Uterus (tissue), 3 donors: ENCODE measurements at regions not wholly inside any gene's neighbourhood (a gene's known extent, or its start where the extent isn't known, plus 50 kb on each side); places are given as distances from the start of the nearest gene placed in this dataset.

ENCODE experiments used
- DNase-seq, 2 donors: peaks; one replicate each; pipeline ENCODE4 v3.0.0-alpha.2; 2019 to 2020
- H3K27ac ChIP-seq, 2 donors: fragments of 200-600 bp; sonication (generic); 1 replicate in 1 of 2; 2 replicates in 1 of 2; pipeline ENCODE4 v1.5.1; 2016 to 2018
- H3K27me3 ChIP-seq, 2 donors: fragments of 200-600 bp; sonication (generic); one replicate each; pipeline ENCODE4 v1.5.1; 2018 to 2019; ENCODE audit warnings: control low read depth in 1 of 2
- H3K36me3 ChIP-seq, 2 donors: fragments of 200-600 bp; sonication (generic); one replicate each; pipeline ENCODE4 v1.5.1; 2019; ENCODE audit warnings: control low read depth in 1 of 2
- H3K4me1 ChIP-seq, 2 donors: fragments of 200-600 bp; sonication (generic); one replicate each; pipeline ENCODE4 v1.5.1; 2018 to 2019; ENCODE audit warnings: control low read depth in 1 of 2
- H3K4me3 ChIP-seq, 2 donors: fragments of 200-600 bp; sonication (generic); 1 replicate in 1 of 2; 2 replicates in 1 of 2; pipeline ENCODE4 v1.5.1; 2018 to 2019; ENCODE audit warnings: mild to moderate bottlenecking in 1 of 2
- H3K9me3 ChIP-seq, 2 donors: fragments of 200-600 bp; sonication (generic); one replicate each; pipeline ENCODE4 v1.5.1; 2019; ENCODE audit warnings: control low read depth in 1 of 2
- POLR2A ChIP-seq, 2 donors: fragments of 450-650 bp; IDR thresholded peaks; one replicate each; pipeline ENCODE4 v1.6.1; 2016; ENCODE audit warnings: antibody characterized with exemption in 2 of 2, mild to moderate bottlenecking in 1 of 2, moderate library complexity in 1 of 2
- intact Hi-C: fragments of 100-400 bp; cut with DNase I; formaldehyde crosslinking; loops from one replicate; pipeline ENCODE4 v1.15.1; 2023; ENCODE audit warnings: low total_unique reads
- TF ChIP-seq, protein P1 (sequence below), 4 experiments: fragments of 200-600 bp in 2 of 4; fragments of 450-650 bp in 2 of 4; sonication (generic) in 2 of 4; IDR thresholded peaks; one replicate each; pipeline ENCODE4 v1.5.1; 2016 to 2019; ENCODE audit warnings: antibody characterized with exemption in 4 of 4, mild to moderate bottlenecking in 2 of 4, moderate library complexity in 1 of 4
- donor health status: DM: yes; HTN: yes; CAD: no.

DNA sequence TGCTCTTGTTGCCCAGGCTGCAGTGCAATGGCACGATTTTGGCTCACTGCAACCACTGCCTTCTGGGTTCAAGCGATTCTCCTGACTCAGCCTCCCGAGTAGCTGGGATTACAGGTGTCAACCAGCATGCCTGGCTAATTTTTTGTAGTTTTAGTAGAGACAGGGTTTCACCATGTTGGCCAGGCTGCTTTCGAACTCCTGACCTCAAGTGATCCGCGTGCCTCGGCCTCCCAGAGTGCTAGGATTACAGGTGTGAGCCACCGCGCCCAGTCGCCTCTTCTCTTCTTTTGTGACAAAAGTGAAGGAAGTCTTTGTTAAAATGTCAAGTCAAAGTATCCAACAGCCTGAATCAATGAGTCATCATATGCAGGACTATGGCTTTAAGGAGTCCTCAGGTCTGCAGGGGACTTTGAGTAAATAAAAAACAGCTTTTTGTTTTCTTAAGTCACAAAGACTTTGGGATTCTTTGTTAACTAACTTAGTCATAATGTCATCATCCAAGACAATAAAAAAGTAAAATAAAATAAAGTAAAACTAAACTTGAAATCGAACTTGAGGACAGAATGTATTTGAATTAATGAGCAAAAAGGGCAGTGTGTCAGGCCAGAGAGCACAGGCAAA lies 1153.2 kb downstream of the SUCLG1 start:
- H3K4me3 ChIP-seq: no peak overlapping the region
- intact Hi-C loops: no loop called here
- no peaks in the 10 kb centered on the region for H3K9me3 ChIP-seq
- H3K4me1 ChIP-seq: no peaks in the 10 kb centered on the region
- TF ChIP-seq POLR2A (IDR thresholded peaks at IDR 0.05): no peak
- TF ChIP-seq, protein P1, sequence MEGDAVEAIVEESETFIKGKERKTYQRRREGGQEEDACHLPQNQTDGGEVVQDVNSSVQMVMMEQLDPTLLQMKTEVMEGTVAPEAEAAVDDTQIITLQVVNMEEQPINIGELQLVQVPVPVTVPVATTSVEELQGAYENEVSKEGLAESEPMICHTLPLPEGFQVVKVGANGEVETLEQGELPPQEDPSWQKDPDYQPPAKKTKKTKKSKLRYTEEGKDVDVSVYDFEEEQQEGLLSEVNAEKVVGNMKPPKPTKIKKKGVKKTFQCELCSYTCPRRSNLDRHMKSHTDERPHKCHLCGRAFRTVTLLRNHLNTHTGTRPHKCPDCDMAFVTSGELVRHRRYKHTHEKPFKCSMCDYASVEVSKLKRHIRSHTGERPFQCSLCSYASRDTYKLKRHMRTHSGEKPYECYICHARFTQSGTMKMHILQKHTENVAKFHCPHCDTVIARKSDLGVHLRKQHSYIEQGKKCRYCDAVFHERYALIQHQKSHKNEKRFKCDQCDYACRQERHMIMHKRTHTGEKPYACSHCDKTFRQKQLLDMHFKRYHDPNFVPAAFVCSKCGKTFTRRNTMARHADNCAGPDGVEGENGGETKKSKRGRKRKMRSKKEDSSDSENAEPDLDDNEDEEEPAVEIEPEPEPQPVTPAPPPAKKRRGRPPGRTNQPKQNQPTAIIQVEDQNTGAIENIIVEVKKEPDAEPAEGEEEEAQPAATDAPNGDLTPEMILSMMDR (IDR thresholded peaks at IDR 0.05): no peak
- H3K36me3 ChIP-seq: no peaks in the 10 kb centered on the region
- DNase-seq: no peak
- H3K27me3 ChIP-seq: no peaks in the 10 kb centered on the region
- H3K27ac ChIP-seq: no peak overlapping the region

DNA sequence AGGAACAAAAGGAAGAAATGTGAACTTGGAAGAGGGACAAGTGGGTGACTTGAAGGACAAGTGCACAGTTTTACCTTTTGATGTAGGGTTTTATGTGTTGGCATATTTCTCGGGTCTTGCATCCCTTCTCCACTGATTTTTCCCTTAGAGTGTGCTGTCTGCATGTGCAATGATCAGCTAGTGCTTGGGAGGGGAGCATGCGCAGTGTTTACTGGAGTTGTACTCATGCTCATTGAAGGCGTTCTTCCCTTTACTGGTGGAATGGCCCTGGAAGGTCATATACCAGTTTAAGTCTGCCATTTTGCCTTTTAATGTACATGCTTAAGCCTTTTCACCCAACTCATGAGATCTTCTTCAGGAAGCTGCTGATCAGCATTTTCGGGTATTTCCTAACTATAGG lies 1168.0 kb downstream of the SUCLG1 start:
- TF ChIP-seq POLR2A (IDR thresholded peaks at IDR 0.05): no peak
- TF ChIP-seq, protein P1 (IDR thresholded peaks at IDR 0.05): no peak
- H3K9me3 ChIP-seq: no peaks in the 10 kb centered on the region
- intact Hi-C loops: no loop called here
- no peak overlapping the region for H3K4me3 ChIP-seq
- H3K27ac ChIP-seq: no peak overlapping the region
- no peaks in the 10 kb centered on the region for H3K4me1 ChIP-seq
- H3K27me3 ChIP-seq: no peaks in the 10 kb centered on the region
- DNase-seq: no peak
- no peaks in the 10 kb centered on the region for H3K36me3 ChIP-seq

DNA sequence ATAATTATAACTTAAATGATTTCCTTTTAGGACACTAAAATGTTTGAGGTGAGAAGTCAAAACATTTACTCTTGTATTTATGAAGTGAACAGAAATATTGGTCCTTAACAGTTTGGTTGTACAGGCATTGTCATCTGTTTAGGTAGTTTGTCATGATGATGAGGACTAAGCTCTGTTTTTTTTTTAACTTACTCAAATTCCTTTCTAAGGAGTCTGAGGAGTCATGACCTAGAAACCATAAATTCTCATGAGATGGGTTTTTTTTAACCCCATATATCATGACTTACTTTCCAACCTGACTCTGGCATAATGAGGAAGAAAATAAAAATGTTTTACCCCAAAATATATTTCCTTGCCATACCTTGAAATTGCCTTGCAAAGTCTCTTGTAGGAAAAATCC lies 1176.2 kb downstream of the SUCLG1 start:
- intact Hi-C loops: no loop called here
- H3K9me3 ChIP-seq: no peaks in the 10 kb centered on the region
- no peaks in the 10 kb centered on the region for H3K36me3 ChIP-seq
- no peak overlapping the region for H3K4me3 ChIP-seq
- no peak for DNase-seq
- H3K27me3 ChIP-seq: no peaks in the 10 kb centered on the region
- no peak for TF ChIP-seq POLR2A (IDR thresholded peaks at IDR 0.05)
- no peaks in the 10 kb centered on the region for H3K4me1 ChIP-seq
- H3K27ac ChIP-seq: no peak overlapping the region

DNA sequence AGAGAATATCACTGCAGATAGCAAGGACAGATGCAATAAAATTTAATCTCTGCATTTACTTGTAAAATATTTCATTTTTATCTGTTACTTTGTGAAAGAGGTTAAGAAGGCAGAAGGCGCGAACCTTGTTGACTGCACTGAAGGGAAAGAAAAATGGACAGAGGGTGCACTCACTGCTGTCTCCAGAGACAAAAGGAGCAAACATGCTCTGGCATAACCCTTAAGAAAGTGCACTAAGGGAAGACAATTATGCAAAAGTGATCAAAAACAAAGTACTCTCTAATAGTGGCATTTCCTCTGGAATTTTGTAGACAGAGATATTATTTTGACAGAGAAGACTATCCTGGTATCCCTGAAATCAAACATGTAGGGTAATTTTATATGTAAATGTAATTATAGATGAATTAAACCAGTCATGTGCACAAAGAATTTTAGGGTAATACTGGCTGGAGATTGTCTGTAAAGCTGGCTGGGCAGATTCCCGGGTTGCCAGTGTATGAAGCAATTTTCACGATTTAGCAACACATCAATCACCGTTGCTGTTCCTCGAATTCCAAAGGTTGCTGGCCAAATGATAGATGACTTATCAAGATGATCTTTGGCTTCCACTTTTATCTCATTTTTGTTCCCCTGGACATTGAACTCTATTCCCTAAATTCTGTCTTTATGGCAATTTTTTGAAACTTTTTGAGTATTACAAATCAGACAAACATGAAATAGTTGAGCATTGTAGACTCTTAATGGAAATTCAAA lies 1176.9 kb downstream of the SUCLG1 start:
- H3K4me1 ChIP-seq: no peaks in the 10 kb centered on the region
- H3K36me3 ChIP-seq: no peaks in the 10 kb centered on the region
- H3K9me3 ChIP-seq: no peaks in the 10 kb centered on the region
- intact Hi-C loops: no loop called here
- no peak overlapping the region for H3K27ac ChIP-seq
- no peaks in the 10 kb centered on the region for H3K27me3 ChIP-seq
- TF ChIP-seq, protein P1 (IDR thresholded peaks at IDR 0.05): no peak
- no peak for TF ChIP-seq POLR2A (IDR thresholded peaks at IDR 0.05)
- no peak for DNase-seq
- no peak overlapping the region for H3K4me3 ChIP-seq

DNA sequence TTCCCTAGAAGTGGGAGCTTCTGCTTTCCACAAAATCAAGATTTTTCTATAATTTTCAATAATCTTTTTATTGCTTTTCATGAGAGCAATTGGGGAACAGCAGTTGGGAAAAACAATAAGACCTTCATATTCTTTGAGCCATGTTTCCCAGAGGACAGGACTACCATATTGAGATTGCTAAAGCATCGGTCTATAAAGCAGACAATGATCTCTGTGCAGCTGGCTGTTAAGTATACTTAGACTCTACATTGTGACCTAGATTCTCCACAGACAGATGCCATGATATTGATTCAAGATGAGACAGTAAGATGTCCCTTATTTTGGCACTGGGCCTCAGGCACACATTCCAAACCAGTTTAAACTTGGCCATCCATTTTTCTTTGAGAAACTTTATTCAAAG lies 1178.7 kb downstream of the SUCLG1 start:
- no peaks in the 10 kb centered on the region for H3K36me3 ChIP-seq
- H3K27ac ChIP-seq: no peak overlapping the region
- H3K27me3 ChIP-seq: no peaks in the 10 kb centered on the region
- TF ChIP-seq POLR2A (IDR thresholded peaks at IDR 0.05): no peak
- TF ChIP-seq, protein P1 (IDR thresholded peaks at IDR 0.05): no peak
- H3K9me3 ChIP-seq: no peaks in the 10 kb centered on the region
- intact Hi-C loops: no loop called here
- H3K4me3 ChIP-seq: no peak overlapping the region
- H3K4me1 ChIP-seq: no peaks in the 10 kb centered on the region
- no peak for DNase-seq
